Stimulated activated CD4-positive, alpha-beta T cell treated with anti-CD3 and anti-CD28 coated beads, Interleukin-2, amount 100 ng/mL, for 4 hours (primary cell): ENCODE measurements at regions not wholly inside any gene's neighbourhood (a gene's known extent, or its start where the extent isn't known, plus 50 kb on each side); places are given as distances from the start of the nearest gene placed in this dataset.

Source experiments
- DNase-seq: peaks from one replicate; pipeline ENCODE4 v3.0.0-alpha.2; 2020; ENCODE audit warnings: low read depth

DNA sequence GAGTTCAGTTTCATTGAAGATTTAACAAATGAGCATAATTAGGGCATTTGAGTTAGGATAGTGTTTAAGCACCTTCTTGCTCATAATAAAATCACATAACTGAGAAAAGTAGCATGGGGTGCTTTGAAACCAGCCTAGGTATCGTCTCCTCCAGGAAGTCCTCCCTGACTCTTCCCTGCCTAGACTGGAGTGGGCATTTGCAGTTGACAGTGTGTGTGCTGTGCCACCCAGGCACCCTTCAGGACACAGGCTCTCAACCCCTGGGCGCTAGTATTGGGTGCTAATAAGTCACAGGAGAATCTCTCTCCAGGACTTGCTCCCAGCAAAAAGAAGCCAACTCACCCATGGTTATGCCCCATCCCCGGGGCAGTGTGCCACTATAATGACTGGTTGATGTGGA, 584.1 kb downstream of the INSC start:
- no peak for DNase-seq

DNA sequence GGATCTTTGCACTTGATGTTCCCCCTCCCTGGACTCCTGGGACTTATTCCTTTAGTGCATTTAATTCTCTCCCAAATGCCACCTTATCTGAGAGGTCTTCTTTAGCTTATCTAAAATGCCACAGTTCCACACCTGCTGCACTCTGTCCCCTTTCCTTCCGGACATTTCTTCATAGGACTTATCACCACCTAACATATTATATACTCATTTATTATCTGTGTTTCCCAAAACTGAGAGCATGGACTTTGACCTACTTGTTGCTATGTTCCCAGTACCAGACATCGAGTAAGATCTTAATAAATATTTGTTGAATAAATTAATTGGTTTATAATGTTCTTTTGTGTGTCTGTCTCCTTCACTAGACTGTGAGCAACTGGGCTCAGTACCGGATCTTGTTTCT, 585.3 kb downstream of the INSC start:
- DNase-seq: no peak

DNA sequence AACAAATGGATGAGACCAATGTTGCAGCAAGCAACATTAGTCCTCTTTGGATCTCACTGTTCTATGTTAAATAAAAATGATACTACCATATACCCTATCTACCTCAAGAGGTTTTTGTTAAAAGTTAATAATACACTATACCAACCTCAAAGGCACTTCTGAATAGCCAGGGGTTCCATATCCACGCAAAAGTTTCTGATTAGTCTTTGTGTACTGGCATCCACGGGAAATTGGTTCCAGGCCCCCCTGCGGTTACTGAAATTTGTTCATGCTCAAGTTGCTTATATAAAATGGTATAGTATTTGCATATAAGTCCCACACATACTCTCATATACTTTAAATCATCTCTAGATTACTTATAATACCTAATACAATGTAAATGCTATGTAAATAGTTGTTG, 585.7 kb downstream of the INSC start:
- DNase-seq: no peak

DNA sequence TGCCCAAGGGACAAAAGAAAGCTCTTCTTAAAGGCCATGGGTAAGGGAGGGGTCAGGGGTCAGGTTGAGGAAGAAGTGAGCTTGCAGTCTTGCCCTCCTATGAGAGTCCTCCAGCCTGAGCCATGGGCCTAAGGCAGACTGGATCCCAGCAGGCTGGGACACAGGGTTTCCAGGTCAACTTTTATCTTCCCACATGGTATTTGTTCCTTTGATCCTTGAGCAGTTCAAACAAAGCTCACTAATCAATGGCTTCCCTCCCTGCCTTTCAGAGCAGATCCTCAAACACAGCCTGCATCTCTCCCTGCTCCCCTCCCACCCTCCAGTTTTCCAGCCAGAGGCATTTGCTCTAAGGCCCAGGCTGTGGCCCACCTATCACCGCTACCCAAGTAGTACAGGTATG, 589.3 kb downstream of the INSC start:
- no peak for DNase-seq

DNA sequence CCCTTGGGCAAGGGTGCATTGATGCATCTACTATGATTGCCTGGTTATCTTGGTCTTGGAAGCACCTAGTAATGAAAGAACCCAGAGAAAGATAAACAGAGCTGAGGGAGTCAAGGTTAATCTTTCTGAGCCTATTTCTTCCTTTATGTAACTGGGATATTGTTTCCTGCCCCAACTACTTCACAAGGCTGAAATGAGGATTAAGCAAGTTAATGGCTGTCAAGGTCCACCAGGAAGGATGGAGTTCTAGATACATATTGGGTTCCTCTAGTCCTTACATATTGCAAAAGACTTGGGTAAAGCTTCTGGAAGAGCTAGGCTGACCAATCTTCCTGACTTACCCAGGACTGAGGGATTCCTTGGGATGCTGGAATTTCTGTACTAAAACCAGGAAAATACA, 589.8 kb downstream of the INSC start:
- DNase-seq: no peak

DNA sequence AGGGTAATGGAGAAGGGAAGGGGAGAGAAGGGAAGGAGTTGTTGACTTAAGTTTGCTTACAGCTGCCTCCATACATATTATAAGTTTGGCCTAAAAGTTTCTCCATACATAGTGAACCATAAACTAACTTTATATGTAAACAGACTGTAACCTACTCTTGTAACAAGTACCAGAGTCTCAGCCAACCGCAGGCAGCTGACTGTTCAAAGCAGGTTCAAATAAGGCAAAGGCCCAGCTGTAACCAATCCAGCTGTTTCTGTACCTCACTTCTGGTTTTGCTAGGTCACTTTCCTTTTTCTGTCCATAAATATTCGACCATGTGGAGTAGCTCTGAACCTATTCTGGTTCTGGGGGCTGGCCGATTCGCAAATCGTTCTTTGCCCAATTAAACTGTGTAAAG, 591.2 kb downstream of the INSC start:
- DNase-seq: no peak

DNA sequence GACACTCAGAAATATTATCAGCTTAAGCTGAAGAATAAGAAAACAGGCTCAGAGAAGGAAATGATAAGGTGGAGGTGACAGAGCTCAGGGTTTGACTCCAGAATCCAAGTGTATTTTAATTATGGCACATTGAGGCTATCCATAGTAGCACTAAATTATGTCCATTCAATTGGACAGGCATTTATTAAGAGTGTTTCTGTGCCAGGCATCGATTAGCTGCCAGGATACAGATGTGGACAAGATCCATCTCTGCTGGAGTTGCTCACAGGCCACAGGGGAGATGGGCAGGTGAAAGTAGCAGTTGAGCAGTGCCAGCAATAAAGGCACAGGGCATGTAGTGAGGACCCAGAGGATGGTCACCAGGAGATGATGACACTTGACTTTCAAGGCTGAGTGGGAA, 592.5 kb downstream of the INSC start:
- DNase-seq: no peak

DNA sequence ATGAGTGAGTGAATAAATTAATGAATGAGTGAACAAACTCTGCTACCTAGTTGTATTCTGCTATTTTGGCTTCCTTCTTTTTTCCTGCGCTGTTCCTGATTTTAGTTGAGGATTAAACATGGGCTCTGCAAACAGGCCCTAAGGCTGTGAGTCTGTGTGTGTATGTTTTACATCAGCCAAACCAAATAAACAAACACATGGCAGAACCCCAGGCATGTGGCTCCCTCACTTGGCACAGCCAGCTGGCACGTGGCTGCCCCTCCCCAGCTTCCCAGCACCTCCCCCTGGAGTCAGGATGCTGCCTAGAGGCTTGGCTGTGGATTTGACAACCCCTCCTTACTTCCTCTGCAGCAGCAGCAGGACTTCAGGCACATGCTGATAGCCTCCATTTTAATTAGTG, 593.2 kb downstream of the INSC start:
- no peak for DNase-seq

DNA sequence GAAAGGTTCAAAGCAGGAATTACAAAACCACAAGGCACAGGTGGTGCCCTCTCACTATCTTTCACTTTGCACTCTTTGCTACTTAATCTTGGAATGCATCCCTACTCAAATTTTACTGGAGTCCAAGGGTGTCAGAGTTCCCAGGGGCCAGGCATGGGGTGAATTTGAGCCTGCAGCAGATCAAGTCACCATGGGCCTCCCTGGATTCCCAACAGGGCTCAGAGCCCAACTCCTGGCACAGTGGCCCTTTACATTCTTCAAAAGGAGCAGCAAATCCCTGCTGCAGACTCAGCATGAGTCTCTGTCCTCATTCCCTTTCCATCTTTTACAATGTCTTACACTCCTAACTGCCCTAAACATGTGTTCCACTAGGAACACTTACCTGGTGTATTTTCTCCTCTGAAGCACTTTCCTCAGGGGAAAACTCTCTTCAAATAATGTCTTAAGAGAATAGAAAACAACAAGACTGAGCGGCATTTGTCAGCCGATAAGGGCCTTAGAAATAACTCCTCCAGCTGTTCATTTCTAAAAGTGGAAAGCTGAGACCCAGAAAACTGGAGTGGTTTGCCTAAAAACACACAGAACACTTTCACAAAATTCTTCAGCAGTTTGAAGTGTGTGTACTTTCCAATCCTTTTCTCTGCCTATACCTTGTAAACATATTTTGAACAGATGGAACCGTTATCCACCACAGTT, 596.0 kb downstream of the INSC start:
- DNase-seq: no peak

DNA sequence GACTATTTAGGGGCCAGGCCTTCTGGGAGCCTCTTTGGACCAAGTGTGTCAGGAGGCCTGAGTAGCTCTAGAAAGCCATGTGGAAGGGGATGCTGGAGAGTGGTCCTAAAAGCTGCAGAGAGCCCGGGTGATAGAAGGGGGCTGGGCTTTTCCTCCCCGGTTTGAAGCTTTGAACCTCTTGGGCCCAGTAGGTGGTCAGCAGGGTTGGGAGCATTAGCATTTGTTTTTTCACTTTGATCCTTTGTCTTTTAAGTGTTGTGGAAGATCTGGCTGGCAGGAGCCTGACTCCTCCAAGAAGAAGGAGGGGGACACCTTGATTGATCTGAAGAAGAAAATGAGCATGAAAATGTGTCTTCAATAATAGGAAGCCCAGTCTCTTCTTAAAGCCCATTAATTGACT, 596.6 kb downstream of the INSC start:
- no peak for DNase-seq

DNA sequence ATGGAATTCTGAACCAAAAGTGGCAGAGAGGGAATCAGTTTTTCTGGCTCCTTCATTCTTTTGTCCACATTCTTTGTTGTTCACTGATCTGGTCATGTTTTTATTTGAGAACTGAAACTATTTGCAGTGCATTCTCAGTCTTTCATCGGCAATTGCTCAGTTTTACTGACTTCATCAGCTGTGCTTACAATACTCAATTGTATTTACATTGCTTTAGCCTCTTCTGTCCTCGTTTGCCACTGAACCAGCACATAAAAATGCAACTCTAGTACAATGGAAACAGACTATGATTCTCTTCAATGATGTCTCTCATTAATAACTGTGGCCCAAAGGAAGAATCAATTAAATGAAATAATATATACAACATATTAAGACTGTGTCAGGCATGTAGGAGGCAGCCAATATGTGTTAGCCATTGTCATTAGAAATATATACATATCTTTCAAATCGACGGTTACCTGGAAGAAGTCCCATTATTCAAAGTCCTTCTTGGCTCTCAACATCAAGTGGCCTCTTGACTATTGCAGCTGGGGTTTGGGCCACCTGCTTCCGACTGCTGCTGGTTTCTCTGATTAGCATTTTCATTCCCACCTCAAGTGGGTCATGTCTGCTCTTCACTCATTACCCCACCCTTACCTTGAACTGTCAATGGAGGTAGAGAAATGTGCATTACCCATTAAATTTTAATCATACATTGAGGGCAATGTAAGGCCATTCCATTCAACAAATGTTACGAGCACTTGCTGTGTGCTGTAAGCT, 600.1 kb downstream of the INSC start:
- no peak for DNase-seq

DNA sequence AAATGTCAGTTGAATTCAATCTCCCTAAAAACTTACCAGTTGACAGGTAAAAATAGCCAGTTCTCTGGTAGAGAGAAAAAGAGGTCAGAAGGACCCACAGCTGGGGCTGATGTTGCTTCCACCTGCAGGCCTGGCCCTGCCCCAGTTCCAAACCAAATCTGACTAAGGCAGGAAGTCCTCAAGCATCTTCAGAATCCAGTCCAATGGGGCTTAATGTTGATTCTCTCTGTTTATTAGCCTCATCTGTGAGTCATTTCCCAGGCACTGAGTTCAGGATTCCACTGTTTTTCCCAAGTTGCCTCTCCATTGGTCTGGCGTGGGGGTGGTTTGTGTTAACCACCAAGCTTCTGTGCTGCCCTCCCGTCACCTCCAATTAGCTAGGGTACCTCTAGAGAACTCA, 601.8 kb downstream of the INSC start:
- no peak for DNase-seq

DNA sequence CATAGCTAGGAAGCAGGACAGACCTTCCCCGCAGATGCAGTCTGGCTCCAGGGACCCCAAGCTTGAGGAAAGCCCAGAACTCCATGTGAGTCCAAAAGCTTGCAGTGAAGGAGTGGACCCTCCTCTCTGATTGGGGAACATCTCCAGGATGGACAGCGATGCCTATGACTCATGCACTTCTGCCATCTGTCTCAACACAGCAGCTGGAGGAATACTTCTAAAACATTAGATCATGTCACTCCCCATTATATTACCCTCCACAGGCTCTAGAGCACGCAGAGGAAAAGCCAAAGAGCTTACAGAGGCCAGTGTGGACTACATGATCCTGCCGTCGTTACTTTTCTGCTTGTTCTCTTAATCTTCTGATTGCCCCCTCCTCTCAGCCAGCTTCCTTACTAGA, 605.7 kb downstream of the INSC start:
- DNase-seq: no peak

DNA sequence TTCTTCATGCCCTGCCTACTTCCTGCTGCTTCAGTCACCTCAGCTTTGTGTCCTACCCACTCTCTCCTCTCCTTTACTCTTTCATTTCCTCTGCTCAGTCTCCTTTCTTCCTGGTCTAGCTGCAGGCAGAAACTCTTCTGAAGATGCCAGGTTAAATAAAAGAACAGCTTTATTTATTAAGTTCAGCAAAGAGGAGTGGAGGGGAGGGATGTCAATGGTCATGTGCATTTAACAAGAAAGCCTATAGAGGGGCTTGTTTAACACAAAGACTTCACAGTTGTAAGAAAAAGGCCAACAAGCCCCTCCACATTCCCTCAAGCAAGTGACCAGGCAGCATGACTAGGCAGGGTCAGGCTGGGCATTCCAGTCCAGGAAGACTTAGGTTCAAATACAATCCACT, 609.2 kb downstream of the INSC start:
- DNase-seq: no peak

DNA sequence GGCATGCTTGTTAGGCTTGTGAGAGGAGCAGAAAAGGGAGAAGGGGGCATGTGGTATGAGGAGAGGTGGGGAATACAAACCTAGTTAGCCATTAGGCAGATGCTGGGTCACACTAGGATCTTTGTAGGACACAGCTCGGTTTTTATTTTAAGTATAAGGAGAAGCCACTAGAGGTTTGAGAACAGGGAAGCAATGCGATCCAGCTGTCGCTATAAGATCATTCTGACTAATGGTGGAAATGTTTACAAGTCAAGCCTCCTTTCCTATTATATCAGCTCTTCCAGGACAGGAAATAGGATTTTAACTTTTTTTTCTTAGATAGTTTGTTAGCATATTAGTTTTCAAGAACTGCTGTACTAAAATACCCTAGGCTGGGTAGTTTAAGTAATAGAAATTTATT, 609.9 kb downstream of the INSC start:
- no peak for DNase-seq

DNA sequence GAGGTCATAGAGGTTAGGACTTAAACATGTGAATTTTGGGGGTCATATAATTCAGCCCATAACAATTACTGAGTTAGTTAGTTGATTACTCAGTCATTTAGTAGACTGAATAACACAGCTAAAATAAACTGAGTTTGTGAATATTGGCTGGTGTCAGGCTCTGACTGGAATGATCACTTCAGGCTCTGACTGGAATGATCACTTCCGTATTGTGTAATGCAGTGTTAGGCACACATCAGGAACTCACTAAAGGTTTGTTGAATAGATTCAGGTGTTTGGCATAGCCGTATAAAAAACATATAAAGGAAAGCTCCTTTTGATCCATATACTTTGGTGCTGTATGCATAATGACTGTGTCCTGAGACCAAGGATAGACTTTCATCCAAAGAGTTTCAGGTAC, 610.5 kb downstream of the INSC start:
- DNase-seq: no peak

DNA sequence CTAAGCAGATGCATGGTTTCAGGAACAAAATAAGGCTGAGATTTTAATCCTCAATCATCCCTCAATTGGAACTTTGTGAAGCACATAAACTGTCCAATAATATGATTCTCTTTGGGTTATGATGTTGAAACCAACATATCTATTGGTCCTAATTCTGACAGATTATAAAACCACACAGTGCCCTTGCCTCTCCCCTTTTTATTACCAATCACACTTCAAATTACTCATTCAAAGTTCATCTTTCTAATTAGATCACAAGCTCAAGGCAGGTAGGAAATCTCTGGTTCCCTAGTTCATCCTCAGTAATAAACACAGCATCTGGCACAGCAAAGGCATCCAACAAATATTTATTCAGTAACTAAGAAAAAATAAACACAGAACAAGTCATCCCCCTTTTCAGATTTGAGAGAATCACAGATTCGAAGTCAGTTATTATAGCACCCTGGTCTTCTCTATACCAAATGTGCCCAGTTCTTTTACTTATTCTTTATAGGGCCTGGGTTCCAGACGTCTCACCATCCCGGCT, 611.6 kb downstream of the INSC start:
- no peak for DNase-seq

DNA sequence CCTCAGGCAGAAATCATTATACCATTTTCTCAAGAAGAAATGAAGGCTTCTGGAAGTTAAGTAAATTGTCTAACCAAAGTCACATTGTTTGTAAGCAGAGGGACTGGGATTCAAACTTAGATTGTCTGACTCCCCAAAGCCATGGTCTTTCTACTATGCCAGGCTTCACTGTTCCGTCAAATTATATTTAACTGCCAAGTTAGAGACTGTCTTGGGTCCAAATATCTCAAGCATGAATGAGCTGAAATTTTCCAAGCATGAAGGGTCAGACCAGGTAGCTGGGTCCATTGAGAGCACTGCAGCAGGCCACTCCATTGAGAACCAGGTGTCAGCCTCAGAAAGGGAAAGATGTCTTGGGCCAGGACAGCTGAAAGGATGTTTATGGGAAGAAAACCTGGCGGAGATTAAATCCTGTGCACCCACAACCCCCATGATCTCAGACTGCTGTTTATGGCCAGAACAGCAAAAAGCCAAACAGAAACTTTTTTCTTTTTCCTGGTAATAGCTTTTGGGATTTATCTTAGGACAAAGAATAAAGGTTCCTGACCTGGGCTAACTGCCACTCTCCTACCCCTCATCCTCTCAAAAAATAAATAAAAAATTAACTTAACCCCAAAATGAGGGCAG, 612.3 kb downstream of the INSC start:
- no peak for DNase-seq

DNA sequence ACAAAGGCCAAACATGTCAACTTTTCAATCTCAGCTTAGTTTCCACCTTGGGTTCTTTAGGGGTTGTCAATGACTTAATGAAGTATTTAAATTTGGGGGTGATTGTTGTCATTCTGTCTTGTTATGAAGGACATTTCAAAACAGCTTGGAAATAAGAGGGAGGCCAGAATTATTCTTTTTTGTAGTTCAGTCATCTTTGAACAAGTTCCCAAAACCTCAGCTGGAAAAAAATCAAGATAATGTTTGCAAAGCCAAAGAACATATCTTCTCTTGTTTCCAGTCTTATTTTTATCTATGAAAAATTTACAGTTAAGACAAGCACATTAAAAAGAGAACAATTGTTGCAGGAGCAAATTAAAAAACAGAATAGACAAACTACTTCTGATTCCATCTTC, 612.8 kb downstream of the INSC start:
- DNase-seq: no peak

DNA sequence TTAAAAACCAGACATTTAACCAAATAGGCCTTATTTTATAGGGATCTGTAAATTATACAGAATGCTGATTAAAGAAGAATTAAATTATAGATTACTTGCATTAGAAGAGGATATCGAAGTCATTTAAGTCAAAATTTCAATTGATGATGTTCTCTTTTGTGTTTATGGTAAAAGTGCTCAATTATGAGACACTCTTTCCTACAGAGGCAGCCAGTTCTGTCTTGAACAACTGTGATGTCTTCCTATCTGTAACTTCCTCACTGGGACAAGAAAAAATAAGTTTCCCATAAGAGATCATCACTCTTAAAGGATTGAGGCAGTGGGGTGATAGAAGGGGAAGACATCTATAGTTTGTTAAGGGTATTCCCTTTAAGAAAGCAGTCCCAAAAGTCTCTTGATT, 613.5 kb downstream of the INSC start:
- no peak for DNase-seq

DNA sequence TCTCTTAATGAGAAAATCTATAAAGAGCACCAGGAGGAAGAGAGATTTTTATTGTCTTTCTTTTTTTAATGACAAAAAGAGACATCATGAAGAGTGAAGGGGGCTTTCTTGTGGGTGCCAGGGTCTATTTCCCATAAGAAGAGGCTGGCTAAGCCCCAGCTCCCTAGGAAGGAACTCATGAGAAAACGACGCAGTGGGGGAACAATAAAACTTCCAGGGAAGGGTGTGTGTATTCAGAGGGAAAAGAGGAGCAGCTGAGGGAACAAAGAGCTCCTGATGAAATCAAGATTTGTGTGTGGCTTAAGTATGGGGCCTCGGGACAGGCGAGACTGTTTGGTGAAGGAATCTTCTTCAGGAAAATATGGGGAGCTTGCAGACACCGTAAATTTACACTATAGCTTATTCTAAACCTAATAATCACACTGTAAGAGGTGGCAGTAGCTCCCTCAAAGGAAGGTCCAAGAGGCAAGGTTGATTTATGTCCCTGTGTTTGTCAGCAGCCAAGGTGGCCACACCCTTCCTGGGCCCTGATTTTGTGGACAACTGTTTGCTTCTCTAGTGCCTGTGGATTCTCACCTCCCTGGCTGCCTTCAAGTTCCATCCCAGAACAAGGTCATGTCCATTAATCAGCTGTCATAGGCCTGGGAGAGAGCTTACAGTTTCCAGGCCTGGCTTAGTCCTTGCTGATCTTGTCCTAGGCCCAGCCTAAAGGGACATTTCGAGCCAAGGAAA, 615.7 kb downstream of the INSC start:
- DNase-seq: no peak

DNA sequence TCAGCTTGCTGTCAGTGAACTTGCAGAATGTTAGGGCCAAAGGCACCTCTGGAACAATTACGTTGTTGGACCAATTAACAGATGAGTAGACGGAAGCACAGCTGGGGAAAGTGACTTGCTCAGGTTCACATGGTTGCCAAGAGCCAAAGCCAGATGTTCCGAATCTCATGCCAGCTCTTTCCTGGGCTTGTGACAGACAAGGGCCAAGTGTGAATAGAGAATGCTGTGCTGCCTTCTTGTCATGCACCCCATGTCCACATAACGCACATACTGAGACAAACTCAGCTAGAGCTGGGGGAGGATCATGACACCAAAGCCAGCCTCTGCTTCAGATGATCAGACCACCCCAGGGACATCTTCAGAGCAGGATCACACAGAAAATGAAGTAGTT, 616.3 kb downstream of the INSC start:
- DNase-seq: no peak

DNA sequence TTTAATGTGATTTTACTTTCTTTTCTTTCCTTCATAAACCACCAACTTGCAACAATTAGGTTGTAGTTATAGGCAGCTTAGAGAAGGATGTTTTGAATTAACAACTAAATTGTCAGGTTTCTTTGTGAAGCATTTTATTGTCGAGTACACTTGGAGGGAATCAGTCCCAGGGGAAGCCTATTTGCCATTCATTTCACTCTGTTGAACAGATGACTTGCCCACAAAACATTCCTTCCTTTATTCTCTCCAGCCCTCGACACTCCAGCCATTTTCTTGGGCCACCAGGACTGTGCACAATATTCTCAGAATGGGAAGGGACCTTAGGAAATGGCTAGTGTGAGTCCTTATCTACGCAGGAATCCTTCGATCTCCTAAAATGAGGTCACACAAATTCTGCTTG, 620.6 kb downstream of the SOX6 start:
- no peak for DNase-seq
